Lower leg skin (tissue), 3 donors: ENCODE measurements at regions not wholly inside any gene's neighbourhood (a gene's known extent, or its start where the extent isn't known, plus 50 kb on each side); places are given as distances from the start of the nearest gene placed in this dataset.

Experiments
- POLR2A ChIP-seq, 2 donors: fragments of 450-650 bp; IDR thresholded peaks; one replicate each; pipeline ENCODE4 v1.6.1; 2016 to 2017; ENCODE audit warnings: antibody characterized with exemption in 2 of 2, mild to moderate bottlenecking in 1 of 2, moderate library complexity in 1 of 2
- TF ChIP-seq, protein P1 (sequence below), 3 donors: fragments of 450-650 bp; IDR thresholded peaks; one replicate each; pipeline ENCODE4 v1.5.1; 2016; ENCODE audit warnings: antibody characterized with exemption in 3 of 3, mild to moderate bottlenecking in 3 of 3, moderate library complexity in 2 of 3

DNA sequence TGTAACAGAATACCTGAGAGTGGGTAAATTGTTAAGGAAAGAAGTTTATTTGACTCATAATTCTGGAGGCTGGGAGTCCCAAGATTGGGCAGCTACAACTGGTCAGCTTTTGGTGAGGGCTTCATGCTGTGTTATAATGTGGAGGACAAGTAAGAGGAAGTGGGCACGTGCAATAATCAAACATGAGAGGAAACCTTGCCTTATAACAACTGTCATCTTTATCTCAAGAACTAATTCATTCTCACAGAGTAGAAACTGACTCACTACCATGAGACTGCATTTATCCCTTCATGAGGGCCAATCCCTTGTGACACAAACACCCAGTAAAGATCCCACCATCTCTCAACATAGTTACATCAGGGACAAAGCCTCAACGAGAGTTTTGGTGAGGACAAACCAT is 318.1 kb upstream of the NT5C1B start:
- TF ChIP-seq, protein P1, sequence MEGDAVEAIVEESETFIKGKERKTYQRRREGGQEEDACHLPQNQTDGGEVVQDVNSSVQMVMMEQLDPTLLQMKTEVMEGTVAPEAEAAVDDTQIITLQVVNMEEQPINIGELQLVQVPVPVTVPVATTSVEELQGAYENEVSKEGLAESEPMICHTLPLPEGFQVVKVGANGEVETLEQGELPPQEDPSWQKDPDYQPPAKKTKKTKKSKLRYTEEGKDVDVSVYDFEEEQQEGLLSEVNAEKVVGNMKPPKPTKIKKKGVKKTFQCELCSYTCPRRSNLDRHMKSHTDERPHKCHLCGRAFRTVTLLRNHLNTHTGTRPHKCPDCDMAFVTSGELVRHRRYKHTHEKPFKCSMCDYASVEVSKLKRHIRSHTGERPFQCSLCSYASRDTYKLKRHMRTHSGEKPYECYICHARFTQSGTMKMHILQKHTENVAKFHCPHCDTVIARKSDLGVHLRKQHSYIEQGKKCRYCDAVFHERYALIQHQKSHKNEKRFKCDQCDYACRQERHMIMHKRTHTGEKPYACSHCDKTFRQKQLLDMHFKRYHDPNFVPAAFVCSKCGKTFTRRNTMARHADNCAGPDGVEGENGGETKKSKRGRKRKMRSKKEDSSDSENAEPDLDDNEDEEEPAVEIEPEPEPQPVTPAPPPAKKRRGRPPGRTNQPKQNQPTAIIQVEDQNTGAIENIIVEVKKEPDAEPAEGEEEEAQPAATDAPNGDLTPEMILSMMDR (IDR thresholded peaks at IDR 0.05) = no peak
- TF ChIP-seq POLR2A (IDR thresholded peaks at IDR 0.05) = no peak
